OCI-LY7 (cell line): ENCODE measurements at regions not wholly inside any gene's neighbourhood (a gene's known extent, or its start where the extent isn't known, plus 50 kb on each side); places are given as distances from the start of the nearest gene placed in this dataset.

ENCODE experiments used
- EZH2phosphoT487 ChIP-seq: fragments of 200-600 bp; sonication (generic); IDR thresholded peaks from 2 replicates; pipeline ENCODE4 v1.6.1; 2018; ENCODE audit warnings: low read depth, borderline replicate concordance, mild to moderate bottlenecking, mixed run types, antibody characterized with exemption, low read length, moderate library complexity, mixed read lengths
- TF ChIP-seq, protein P1 (sequence below): fragments of 200-600 bp; sonication (generic); conservative IDR thresholded peaks from 2 replicates; pipeline ENCODE4 v1.5.1; 2014; ENCODE audit warnings: mild to moderate bottlenecking, antibody characterized with exemption, low read length, moderate library complexity, mixed read lengths

- TF ChIP-seq, protein P1, sequence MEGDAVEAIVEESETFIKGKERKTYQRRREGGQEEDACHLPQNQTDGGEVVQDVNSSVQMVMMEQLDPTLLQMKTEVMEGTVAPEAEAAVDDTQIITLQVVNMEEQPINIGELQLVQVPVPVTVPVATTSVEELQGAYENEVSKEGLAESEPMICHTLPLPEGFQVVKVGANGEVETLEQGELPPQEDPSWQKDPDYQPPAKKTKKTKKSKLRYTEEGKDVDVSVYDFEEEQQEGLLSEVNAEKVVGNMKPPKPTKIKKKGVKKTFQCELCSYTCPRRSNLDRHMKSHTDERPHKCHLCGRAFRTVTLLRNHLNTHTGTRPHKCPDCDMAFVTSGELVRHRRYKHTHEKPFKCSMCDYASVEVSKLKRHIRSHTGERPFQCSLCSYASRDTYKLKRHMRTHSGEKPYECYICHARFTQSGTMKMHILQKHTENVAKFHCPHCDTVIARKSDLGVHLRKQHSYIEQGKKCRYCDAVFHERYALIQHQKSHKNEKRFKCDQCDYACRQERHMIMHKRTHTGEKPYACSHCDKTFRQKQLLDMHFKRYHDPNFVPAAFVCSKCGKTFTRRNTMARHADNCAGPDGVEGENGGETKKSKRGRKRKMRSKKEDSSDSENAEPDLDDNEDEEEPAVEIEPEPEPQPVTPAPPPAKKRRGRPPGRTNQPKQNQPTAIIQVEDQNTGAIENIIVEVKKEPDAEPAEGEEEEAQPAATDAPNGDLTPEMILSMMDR = no peak
- TF ChIP-seq EZH2phosphoT487 = no peak
Observed at GRCh38 chr1:4970532-4970931, 316.1 kb downstream of the AJAP1 start.
